Nephron progenitor cell (in vitro differentiated cells): ENCODE measurements at regions not wholly inside any gene's neighbourhood (a gene's known extent, or its start where the extent isn't known, plus 50 kb on each side); places are given as distances from the start of the nearest gene placed in this dataset.

Source experiments
- DNase-seq: peaks from one replicate; pipeline ENCODE4 v3.0.0; 2021
- H3K27ac Mint-ChIP-seq: 2 replicates; pipeline ENCODE4 v1.8.0; 2021; ENCODE audit warnings: mild to moderate bottlenecking, moderate library complexity, mixed read lengths
- H3K27me3 Mint-ChIP-seq: 2 replicates; pipeline ENCODE4 v1.8.0; 2021; ENCODE audit warnings: mild to moderate bottlenecking, low read depth, mixed read lengths; ENCODE audit not compliant: poor library complexity
- H3K36me3 Mint-ChIP-seq: 2 replicates; pipeline ENCODE4 v1.8.0; 2021; ENCODE audit warnings: low read depth, mixed read lengths
- H3K4me1 Mint-ChIP-seq: 2 replicates; pipeline ENCODE4 v1.8.0; 2021; ENCODE audit warnings: mixed read lengths
- H3K4me3 Mint-ChIP-seq: 2 replicates; pipeline ENCODE4 v1.8.0; 2021; ENCODE audit warnings: mild to moderate bottlenecking, moderate library complexity, mixed read lengths
- H3K9me3 Mint-ChIP-seq: 2 replicates; pipeline ENCODE4 v1.8.0; 2021; ENCODE audit warnings: mild to moderate bottlenecking, moderate library complexity, mixed read lengths
- TF ChIP-seq, protein P1 (sequence below): fragments of 200-600 bp; sonication (generic); IDR thresholded peaks from 2 replicates; pipeline ENCODE4 v1.5.0; 2021; ENCODE audit warnings: antibody characterized with exemption

DNA sequence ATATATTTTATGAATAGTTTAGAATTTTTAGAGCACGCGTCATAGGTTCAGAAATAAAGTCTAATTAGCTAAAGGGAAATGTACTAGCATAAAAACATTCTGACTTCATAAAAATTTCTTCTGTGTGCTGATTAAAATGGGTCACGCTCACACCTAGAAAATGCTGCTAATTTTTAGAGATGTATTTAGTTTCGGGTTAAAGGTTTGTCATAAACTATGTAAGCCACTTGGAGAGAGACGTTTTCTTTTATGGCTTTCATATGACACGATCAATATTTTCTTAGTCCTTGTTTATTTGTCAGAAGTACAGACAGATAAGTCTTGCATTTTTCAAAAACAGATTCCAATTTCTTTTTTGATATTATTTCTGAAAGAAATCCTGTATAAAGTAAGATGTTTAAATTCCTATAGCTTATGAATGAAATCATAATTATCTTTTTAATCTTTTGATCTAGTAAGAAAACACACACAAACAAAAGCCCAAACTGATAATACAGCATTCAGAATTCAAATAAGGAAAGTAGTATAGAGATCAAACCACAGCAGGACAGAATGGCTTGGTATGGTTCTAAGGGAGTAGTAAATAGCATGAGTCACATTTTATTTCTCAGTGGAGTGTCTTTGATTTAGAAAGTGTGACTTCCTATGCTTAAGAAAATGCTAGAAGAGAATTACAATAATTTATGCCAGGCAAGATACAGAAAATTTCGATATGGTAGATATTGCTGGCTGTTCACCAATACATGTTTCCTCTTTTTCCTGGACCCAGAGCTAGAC, 236.6 kb downstream of the GPD2 start:
- Mint-ChIP-seq H3K27ac (no peak overlapping the region), H3K9me3 (peaks cover 16% of the 10 kb centered on the region), H3K4me3 (no peak overlapping the region), H3K36me3 (no peaks in the 10 kb centered on the region), H3K4me1 (no peaks in the 10 kb centered on the region), H3K27me3 (peaks cover 4% of the 10 kb centered on the region)
- no peak for DNase-seq
- TF ChIP-seq, protein P1, sequence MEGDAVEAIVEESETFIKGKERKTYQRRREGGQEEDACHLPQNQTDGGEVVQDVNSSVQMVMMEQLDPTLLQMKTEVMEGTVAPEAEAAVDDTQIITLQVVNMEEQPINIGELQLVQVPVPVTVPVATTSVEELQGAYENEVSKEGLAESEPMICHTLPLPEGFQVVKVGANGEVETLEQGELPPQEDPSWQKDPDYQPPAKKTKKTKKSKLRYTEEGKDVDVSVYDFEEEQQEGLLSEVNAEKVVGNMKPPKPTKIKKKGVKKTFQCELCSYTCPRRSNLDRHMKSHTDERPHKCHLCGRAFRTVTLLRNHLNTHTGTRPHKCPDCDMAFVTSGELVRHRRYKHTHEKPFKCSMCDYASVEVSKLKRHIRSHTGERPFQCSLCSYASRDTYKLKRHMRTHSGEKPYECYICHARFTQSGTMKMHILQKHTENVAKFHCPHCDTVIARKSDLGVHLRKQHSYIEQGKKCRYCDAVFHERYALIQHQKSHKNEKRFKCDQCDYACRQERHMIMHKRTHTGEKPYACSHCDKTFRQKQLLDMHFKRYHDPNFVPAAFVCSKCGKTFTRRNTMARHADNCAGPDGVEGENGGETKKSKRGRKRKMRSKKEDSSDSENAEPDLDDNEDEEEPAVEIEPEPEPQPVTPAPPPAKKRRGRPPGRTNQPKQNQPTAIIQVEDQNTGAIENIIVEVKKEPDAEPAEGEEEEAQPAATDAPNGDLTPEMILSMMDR, result no peak

DNA sequence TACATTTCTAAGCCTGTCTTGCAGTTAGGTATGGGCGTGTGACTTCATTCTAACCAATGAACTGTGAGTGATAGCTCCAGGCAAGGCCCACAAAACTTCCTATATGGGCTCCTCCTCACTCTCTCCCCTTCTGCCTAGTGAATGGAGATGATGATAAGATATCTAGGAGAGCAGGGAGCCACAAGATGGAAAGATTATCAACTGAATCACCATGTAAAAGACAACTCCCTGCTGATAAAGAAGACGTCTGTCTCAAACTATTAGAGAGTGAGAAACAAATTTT, 237.1 kb downstream of the GPD2 start:
- H3K36me3 Mint-ChIP-seq, result no peaks in the 10 kb centered on the region
- no peaks in the 10 kb centered on the region for H3K27me3 Mint-ChIP-seq
- H3K9me3 Mint-ChIP-seq, result peaks cover 10% of the 10 kb centered on the region
- no peak overlapping the region for H3K4me3 Mint-ChIP-seq
- no peak overlapping the region for H3K27ac Mint-ChIP-seq
- DNase-seq, result no peak
- no peaks in the 10 kb centered on the region for H3K4me1 Mint-ChIP-seq
- TF ChIP-seq, protein P1, result no peak

DNA sequence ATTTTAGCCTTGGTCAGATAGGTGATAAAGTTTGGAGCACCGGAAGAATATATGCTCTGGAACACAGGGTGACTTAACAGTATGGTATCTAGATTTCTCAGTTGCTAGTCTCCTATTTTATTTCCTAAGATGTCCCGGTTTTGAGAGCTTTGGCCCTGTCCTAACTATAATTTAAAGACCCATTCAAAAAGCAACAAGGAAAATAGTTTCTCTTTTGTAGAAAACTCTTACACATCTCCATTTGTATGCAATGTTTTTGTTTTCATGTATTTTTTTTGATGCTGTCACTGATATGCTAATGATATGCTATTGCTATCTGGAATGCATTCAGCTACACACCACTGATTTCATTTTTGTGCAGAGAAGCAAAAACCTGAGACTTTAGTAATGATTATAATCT, 237.8 kb downstream of the GPD2 start:
- no peaks in the 10 kb centered on the region for H3K4me1 Mint-ChIP-seq
- no peak for DNase-seq
- H3K27ac Mint-ChIP-seq, result no peak overlapping the region
- H3K9me3 Mint-ChIP-seq, result peaks cover 4% of the 10 kb centered on the region
- H3K4me3 Mint-ChIP-seq, result no peak overlapping the region
- H3K36me3 Mint-ChIP-seq, result no peaks in the 10 kb centered on the region
- TF ChIP-seq, protein P1, result no peak
- H3K27me3 Mint-ChIP-seq, result no peaks in the 10 kb centered on the region

DNA sequence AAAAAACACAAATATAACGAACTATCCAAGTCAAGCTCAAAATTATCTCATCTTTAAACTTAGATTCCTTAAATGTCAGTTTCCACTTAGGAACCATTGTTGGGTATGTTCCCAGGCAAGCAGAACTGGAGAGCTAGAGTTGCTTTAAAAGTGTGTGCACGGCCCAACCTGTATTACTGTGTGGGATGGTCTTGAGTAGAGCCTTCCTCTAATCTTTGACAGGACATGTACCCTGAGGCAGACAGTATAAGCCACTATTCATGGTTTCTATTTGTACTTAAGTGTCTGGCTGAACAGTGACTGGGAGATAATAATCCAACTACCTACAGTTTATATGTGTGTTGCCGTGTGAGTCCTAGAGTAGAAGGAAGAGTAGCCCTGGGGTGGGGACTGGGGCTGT, 239.7 kb downstream of the GPD2 start:
- Mint-ChIP-seq H3K36me3 (no peaks in the 10 kb centered on the region), H3K4me1 (no peaks in the 10 kb centered on the region), H3K27ac (no peak overlapping the region), H3K27me3 (no peaks in the 10 kb centered on the region), H3K9me3 (no peaks in the 10 kb centered on the region), H3K4me3 (no peak overlapping the region)
- TF ChIP-seq, protein P1, result no peak
- no peak for DNase-seq

DNA sequence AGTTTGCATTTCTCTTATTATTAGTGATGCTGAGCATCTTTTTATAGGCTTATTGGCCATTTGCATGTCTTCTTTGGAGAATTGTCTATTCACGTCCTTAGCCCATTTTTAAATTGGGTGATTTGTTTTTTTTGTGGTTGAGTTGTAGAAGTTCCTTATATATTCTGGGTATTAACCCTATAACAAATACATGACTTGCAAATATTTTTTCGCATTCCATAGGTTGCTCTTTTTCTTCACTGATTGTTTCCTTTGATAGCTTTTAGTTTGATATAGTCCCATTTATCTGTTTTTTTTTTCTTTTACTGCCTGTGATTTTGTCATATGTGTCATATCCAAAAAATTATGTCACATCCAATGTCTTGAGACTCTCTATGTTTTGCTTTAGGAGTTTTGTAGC, 243.6 kb downstream of the GPD2 start:
- Mint-ChIP-seq H3K27ac (no peak overlapping the region), H3K4me1 (no peaks in the 10 kb centered on the region), H3K36me3 (no peaks in the 10 kb centered on the region), H3K9me3 (no peaks in the 10 kb centered on the region), H3K27me3 (no peaks in the 10 kb centered on the region), H3K4me3 (no peak overlapping the region)
- TF ChIP-seq, protein P1, result no peak
- DNase-seq, result no peak

DNA sequence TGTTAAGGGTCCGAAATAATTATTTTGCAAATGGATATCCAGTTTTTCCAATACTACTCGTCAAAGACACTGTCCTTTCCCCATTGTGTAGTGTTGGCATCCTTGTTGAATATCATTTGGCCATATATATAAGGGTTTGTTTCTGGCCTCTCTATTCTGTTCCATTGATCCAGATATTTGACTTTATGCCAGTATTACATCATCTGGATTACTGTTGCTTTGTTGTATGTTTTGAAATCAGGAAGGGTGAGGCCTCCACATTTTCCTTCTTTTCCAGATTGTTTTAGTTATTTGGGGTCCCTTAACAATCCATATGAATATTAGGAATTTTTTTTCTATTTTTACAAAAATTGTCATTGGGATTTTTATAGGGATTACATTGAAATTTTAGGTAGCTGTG, 244.1 kb downstream of the GPD2 start:
- TF ChIP-seq, protein P1, result no peak
- no peak for DNase-seq
- H3K27me3 Mint-ChIP-seq, result no peaks in the 10 kb centered on the region
- H3K4me1 Mint-ChIP-seq, result no peaks in the 10 kb centered on the region
- no peaks in the 10 kb centered on the region for H3K9me3 Mint-ChIP-seq
- no peaks in the 10 kb centered on the region for H3K36me3 Mint-ChIP-seq
- H3K4me3 Mint-ChIP-seq, result no peak overlapping the region
- no peak overlapping the region for H3K27ac Mint-ChIP-seq
